ENCODE measurements at regions not wholly inside any gene's neighbourhood (a gene's known extent, or its start where the extent isn't known, plus 50 kb on each side); places are given as distances from the start of the nearest gene placed in this dataset.

DNA sequence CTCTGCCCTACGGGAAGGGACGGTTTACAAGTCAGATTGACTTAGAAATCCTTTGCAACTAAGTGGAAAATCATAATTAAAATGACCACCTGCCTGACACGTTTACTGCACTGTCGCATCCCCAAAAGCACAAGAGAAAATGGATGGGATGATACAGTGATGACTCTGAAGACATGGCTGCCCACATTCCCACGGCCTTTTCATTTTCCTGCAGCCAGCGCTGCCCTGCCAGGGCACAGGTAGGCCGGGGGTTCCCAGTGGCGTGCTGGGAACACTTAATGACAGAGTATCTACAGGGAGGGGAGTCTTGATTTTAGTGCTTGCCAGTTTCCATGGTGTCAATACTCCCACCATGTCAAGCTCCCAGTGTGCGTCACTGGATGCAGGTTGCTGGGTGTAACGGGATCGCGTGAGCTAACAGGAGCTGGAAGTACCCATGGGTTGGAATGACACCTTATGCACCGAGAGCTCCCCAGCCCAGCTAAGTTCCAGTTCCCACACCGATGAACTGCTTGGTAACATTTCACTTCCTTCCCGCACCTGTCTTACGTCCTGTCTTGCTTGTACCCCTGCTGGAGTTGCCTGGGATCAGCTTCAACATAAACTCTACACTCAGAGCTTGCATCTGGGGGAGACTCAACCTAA, 129.0 kb downstream of the ANKRD60 start:
- ChIA-PET CTCF (no interaction called here), POLR2A (no interaction called here)
- Histone ChIP-seq H3K4me3 (ENCODE audit: low read depth, low read length) (no peak overlapping the region), H3K27me3 (ENCODE audit: control insufficient read depth, insufficient read depth, low read length) (peaks cover 3% of the 10 kb centered on the region), H3K9me3 (ENCODE audit: control insufficient read depth, insufficient read depth, low read length) (no peaks in the 10 kb centered on the region), H3K27ac (ENCODE audit: low read depth, low read length) (no peak overlapping the region)
- TF ChIP-seq, protein P1, sequence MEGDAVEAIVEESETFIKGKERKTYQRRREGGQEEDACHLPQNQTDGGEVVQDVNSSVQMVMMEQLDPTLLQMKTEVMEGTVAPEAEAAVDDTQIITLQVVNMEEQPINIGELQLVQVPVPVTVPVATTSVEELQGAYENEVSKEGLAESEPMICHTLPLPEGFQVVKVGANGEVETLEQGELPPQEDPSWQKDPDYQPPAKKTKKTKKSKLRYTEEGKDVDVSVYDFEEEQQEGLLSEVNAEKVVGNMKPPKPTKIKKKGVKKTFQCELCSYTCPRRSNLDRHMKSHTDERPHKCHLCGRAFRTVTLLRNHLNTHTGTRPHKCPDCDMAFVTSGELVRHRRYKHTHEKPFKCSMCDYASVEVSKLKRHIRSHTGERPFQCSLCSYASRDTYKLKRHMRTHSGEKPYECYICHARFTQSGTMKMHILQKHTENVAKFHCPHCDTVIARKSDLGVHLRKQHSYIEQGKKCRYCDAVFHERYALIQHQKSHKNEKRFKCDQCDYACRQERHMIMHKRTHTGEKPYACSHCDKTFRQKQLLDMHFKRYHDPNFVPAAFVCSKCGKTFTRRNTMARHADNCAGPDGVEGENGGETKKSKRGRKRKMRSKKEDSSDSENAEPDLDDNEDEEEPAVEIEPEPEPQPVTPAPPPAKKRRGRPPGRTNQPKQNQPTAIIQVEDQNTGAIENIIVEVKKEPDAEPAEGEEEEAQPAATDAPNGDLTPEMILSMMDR (IDR thresholded peaks at IDR 0.05; ENCODE audit: low read depth, low read length), result no peak
- DNase-seq (ENCODE audit: low read depth, low spot score), result no peak

DNA sequence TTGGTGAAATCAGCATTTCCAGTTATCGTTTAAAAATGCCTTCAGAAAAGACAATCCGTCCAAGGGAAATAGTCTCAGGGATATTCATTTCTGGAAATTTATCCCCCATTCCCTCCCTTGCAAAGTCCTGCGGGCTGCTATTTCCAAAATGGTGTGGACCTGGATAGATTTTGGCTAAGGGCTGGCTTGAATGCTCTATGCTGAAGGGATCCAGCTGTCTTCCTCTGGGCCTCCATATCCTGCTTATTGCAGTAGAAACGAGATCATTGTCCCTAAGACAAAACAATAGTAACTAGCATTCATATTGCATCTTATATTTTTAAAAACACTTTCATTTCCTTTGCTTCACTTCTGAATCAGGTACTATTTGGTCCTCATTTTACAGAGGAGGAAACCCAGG, 129.9 kb downstream of the ANKRD60 start:
- CTCF ChIA-PET, result no interaction called here
- Histone ChIP-seq H3K27ac (ENCODE audit: low read depth, low read length) (no peak overlapping the region), H3K9me3 (ENCODE audit: control insufficient read depth, insufficient read depth, low read length) (no peaks in the 10 kb centered on the region; the same call in 1 of the 2 replicates), H3K4me3 (ENCODE audit: low read depth, low read length) (no peak overlapping the region), H3K27me3 (ENCODE audit: control insufficient read depth, insufficient read depth, low read length) (no peaks in the 10 kb centered on the region)
- TF ChIP-seq, protein P1 (IDR thresholded peaks at IDR 0.05; ENCODE audit: low read depth, low read length), result no peak
- POLR2A ChIA-PET, result no interaction called here
- DNase-seq (ENCODE audit: low read depth, low spot score), result no peak

DNA sequence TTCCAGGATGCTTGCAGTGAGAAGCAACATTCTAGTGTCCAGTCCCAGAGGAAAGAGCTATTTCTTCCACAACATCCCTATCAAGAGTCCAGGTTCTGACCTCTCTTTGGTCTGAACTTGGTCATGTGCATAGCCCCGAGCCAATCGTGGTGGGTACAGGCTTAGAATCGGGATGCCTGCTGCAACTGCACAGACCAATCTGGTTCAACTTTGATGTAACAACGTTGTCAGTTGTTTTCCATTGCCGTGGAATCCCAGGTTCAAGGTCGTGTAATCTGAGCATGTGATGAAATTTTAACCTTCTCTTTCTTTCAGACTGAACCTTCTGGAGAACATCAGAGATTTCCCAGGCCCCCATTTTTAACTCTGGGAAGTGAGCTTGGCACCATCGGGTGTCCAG, 130.5 kb downstream of the ANKRD60 start:
- POLR2A ChIA-PET, result no interaction called here
- H3K27me3 ChIP-seq (ENCODE audit: control insufficient read depth, insufficient read depth, low read length), result no peaks in the 10 kb centered on the region
- no peak overlapping the region for H3K27ac ChIP-seq (ENCODE audit: low read depth, low read length)
- DNase-seq (ENCODE audit: low read depth, low spot score), result no peak
- H3K4me3 ChIP-seq (ENCODE audit: low read depth, low read length), result no peak overlapping the region
- no peaks in the 10 kb centered on the region; the same call in 1 of the 2 replicates for H3K9me3 ChIP-seq (ENCODE audit: control insufficient read depth, insufficient read depth, low read length)
- CTCF ChIA-PET, result no interaction called here
- TF ChIP-seq, protein P1 (IDR thresholded peaks at IDR 0.05; ENCODE audit: low read depth, low read length), result no peak

DNA sequence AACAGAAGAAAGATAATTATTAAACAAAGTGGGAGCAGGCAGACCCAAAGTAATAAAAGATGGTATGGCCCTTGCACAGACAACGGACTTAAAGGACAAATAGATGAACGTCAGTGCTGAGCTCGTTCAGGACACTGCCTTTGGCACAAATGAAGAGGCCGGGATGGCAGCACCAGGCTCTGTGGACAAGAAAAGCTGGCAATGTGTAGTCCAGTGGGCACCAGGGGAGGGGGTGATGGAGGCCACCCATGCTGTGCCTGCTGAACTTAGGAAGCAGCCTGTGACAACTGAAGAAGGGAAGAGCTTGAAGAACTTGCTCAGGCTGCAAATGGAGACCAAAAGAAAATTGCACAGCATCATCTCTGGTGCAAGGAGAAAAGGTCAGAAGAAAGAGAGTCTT, 131.0 kb downstream of the ANKRD60 start:
- DNase-seq (ENCODE audit: low read depth, low spot score), result no peak
- TF ChIP-seq, protein P1 (IDR thresholded peaks at IDR 0.05; ENCODE audit: low read depth, low read length), result no peak
- POLR2A ChIA-PET, result no interaction called here
- H3K27ac ChIP-seq (ENCODE audit: low read depth, low read length), result no peak overlapping the region
- no peak overlapping the region for H3K4me3 ChIP-seq (ENCODE audit: low read depth, low read length)
- no peaks in the 10 kb centered on the region; the same call in 1 of the 2 replicates for H3K9me3 ChIP-seq (ENCODE audit: control insufficient read depth, insufficient read depth, low read length)
- H3K27me3 ChIP-seq (ENCODE audit: control insufficient read depth, insufficient read depth, low read length), result no peaks in the 10 kb centered on the region
- CTCF ChIA-PET, result interaction anchor here (2.4 kb wide), 1 partner anchor 11 kb away, joined by 11 read pairs; no protein-coding TSS in a partner anchor

DNA sequence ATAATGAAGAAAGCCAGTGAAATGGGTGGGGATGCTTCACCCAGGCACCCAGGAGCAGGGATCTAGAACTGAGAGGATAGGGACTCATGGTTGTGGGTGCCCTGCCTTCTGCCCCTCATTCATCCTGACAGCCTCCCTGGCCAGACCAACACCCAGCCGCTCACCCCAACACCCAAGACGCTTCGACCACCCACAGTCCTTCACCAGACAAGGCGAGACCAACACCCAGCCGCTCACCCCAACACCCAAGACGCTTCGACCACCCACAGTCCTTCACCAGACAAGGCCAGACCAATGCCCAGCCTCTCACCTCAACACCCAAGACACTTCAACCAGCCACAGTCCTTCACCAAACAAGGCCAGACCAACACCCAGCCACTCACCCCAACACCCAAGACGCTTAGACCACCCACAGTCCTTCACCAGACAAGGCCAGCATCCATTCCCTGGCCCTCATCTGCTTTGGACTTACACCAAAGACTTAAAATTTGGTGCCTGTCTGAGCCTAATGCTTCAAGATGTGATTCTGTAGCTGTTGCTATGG, 131.5 kb downstream of the ANKRD60 start:
- CTCF ChIA-PET, result interaction anchor here (1.0 to 2.4 kb wide), 2 partner anchors 10 to 95 kb away, joined by 3 to 11 read pairs; no protein-coding TSS in a partner anchor
- H3K27me3 ChIP-seq (ENCODE audit: control insufficient read depth, insufficient read depth, low read length), result no peaks in the 10 kb centered on the region
- POLR2A ChIA-PET, result no interaction called here
- TF ChIP-seq, protein P1 (IDR thresholded peaks at IDR 0.05; ENCODE audit: low read depth, low read length), result no peak
- no peak overlapping the region for H3K4me3 ChIP-seq (ENCODE audit: low read depth, low read length)
- H3K27ac ChIP-seq (ENCODE audit: low read depth, low read length), result no peak overlapping the region
- no peak for DNase-seq (ENCODE audit: low read depth, low spot score)
- no peaks in the 10 kb centered on the region; the same call in 1 of the 2 replicates for H3K9me3 ChIP-seq (ENCODE audit: control insufficient read depth, insufficient read depth, low read length)

Data from AG04450 (cell line).